ENCODE measurements at regions not wholly inside any gene's neighbourhood (a gene's known extent, or its start where the extent isn't known, plus 50 kb on each side); places are given as distances from the start of the nearest gene placed in this dataset.

DNA sequence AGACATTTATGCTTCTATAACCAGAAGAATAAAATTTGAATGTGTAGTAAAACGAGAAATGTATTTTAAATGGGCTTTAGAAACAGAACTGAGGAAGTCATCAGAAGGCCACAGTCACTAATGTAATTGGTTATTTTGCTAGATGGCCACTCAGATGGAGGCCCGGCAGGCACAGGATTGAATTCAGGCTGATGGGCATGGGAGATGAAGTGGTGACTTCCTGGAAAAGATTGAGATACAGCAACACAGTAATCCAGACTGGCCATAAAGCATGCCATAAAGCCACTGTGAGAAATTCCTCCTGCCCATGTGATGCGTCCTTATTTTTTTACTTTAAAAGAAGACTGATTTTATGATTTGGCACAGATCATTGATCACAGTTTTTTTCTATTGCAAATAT, 297.7 kb downstream of the ICOS start:
- no peak for ATAC-seq
- intact Hi-C loops (cut with DNase I) = no loop called here
- no peaks in the 10 kb centered on the region for H3K4me1 ChIP-seq
- H3K4me3 ChIP-seq = no peak overlapping the region
- H3K27ac ChIP-seq = no peak overlapping the region
- TF ChIP-seq POLR2A (IDR thresholded peaks at IDR 0.05) = no peak
- TF ChIP-seq, protein P1, sequence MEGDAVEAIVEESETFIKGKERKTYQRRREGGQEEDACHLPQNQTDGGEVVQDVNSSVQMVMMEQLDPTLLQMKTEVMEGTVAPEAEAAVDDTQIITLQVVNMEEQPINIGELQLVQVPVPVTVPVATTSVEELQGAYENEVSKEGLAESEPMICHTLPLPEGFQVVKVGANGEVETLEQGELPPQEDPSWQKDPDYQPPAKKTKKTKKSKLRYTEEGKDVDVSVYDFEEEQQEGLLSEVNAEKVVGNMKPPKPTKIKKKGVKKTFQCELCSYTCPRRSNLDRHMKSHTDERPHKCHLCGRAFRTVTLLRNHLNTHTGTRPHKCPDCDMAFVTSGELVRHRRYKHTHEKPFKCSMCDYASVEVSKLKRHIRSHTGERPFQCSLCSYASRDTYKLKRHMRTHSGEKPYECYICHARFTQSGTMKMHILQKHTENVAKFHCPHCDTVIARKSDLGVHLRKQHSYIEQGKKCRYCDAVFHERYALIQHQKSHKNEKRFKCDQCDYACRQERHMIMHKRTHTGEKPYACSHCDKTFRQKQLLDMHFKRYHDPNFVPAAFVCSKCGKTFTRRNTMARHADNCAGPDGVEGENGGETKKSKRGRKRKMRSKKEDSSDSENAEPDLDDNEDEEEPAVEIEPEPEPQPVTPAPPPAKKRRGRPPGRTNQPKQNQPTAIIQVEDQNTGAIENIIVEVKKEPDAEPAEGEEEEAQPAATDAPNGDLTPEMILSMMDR (IDR thresholded peaks at IDR 0.05) = no peak
- H3K9me3 ChIP-seq = no peaks in the 10 kb centered on the region
- 73% methylated on average over 3 of the region's 3 CpGs for WGBS (ENCODE audit: insufficient coverage, low coverage, low lambda C conversion rate, missing lambda C conversion rate)
- DNase-seq = no peak
- H3K36me3 ChIP-seq = no peaks in the 10 kb centered on the region
- H3K27me3 ChIP-seq = no peaks in the 10 kb centered on the region

DNA sequence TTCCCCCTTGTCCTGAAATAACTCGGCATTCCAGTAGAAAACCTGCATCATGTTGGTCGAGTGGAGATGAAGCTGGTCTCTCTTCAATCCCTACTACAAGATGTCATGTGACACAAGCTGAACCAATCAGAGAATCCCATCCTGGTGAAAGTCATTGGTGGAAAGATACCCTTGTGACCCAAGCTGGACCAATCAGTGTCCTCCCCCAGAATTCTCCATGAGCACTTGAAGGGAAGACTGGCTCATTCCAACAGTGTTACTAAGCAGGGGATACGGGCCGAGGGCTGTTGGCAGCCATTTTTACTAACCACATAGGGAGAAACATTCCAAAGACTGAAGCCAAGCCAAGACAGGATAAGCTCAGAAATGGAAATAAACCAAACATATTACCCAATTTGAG, 298.3 kb downstream of the ICOS start:
- intact Hi-C loops (cut with DNase I) = no loop called here
- H3K4me1 ChIP-seq = no peaks in the 10 kb centered on the region
- TF ChIP-seq, protein P1 (IDR thresholded peaks at IDR 0.05) = no peak
- TF ChIP-seq POLR2A (IDR thresholded peaks at IDR 0.05) = no peak
- ATAC-seq (no peak), DNase-seq (no peak)
- H3K9me3 ChIP-seq = no peaks in the 10 kb centered on the region
- no peaks in the 10 kb centered on the region for H3K27me3 ChIP-seq
- H3K36me3 ChIP-seq = no peaks in the 10 kb centered on the region
- no peak overlapping the region for H3K4me3 ChIP-seq
- H3K27ac ChIP-seq = no peak overlapping the region
- 100% methylated on average over 1 of the region's 4 CpGs for WGBS (ENCODE audit: insufficient coverage, low coverage, low lambda C conversion rate, missing lambda C conversion rate)

DNA sequence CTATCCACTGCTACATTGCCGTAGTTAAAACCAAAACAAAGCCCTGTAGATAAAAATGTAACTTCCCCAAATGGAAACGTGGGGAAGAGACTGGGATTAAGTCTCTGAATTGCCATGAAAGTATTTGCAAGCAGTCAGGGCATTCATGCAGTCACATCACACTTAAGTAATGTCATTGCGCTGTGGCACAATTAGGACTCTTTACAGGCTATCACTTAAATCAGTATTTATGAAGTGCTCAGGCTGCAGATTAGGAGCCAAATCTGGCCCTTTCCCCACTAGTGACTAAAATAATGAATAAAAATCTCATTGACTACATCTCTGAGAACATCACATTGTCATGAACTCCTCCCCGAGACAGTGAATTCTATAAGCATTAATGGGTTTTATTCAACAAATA, 300.9 kb downstream of the ICOS start:
- intact Hi-C loops (cut with DNase I) = no loop called here
- H3K27ac ChIP-seq = no peak overlapping the region
- no peak for TF ChIP-seq POLR2A (IDR thresholded peaks at IDR 0.05)
- TF ChIP-seq, protein P1 (IDR thresholded peaks at IDR 0.05) = no peak
- H3K4me1 ChIP-seq = no peaks in the 10 kb centered on the region
- no peaks in the 10 kb centered on the region for H3K9me3 ChIP-seq
- no peaks in the 10 kb centered on the region for H3K36me3 ChIP-seq
- H3K4me3 ChIP-seq = no peak overlapping the region
- H3K27me3 ChIP-seq = no peaks in the 10 kb centered on the region
- no peak for ATAC-seq
- 74% methylated on average over 4 of the region's 4 CpGs for WGBS (ENCODE audit: insufficient coverage, low coverage, low lambda C conversion rate, missing lambda C conversion rate)
- no peak for DNase-seq

DNA sequence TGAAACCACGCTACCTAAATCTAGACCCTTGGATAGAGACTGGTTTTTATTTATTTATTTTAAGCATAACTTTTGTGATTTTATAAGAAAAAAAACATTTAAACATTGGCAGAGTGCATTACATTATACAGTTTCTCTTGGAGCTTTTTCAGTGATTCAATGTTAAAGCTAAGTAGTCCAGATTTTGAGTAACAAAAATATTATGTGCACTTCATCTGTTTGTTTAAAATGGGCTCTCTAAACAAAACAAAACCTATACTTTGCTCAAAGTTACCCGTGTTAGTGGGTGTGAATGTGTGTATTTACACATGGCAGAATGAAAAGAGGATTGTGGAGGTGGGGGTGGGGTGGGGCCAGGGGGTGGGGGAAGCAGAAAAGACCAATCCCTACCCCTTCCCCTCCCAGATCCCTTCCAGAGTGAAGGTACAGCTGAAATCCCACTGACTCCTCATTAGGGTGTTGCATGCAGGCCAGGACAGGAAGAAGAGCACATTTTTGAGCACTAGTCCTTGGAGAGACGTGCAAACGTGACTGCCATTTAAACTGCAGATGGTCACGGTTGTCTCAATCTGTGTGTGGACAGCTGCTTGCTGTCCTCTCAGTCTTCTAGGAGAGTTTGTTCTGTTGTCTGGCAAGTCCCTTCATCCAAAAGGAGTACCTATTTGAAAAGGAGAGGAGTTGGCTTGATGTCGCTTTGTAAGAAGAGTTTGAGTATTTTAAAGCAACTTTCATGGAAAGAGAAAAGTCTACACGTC, 303.0 kb downstream of the ICOS start:
- ATAC-seq (no peak), DNase-seq (no peak)
- H3K27me3 ChIP-seq = no peaks in the 10 kb centered on the region
- H3K9me3 ChIP-seq = no peaks in the 10 kb centered on the region
- no peak for TF ChIP-seq POLR2A (IDR thresholded peaks at IDR 0.05)
- TF ChIP-seq, protein P1 (IDR thresholded peaks at IDR 0.05) = no peak
- no peaks in the 10 kb centered on the region for H3K36me3 ChIP-seq
- WGBS (ENCODE audit: insufficient coverage, low coverage, low lambda C conversion rate, missing lambda C conversion rate) = 58% methylated on average over 7 of the region's 7 CpGs
- H3K4me3 ChIP-seq = no peak overlapping the region
- no peak overlapping the region for H3K27ac ChIP-seq
- no peaks in the 10 kb centered on the region for H3K4me1 ChIP-seq
- intact Hi-C loops (cut with DNase I) = no loop called here

All from right lobe of liver (tissue), 6 donors.